ENCODE measurements at regions not wholly inside any gene's neighbourhood (a gene's known extent, or its start where the extent isn't known, plus 50 kb on each side); places are given as distances from the start of the nearest gene placed in this dataset.

- TF ChIP-seq ZNF76 (tag by site-specific recombination; IDR thresholded peaks at IDR 0.05; ENCODE audit: borderline replicate concordance, low read depth) (no peak), HOXD13 (CRISPR knock-in tag; IDR thresholded peaks at IDR 0.05; ENCODE audit: borderline replicate concordance) (no peak)
Measured at GRCh38 chr9:88723751-88724150, 188.8 kb downstream of the NXNL2 start (continued).

- ChIA-PET CTCF (no interaction called here), POLR2A (no interaction called here)
- no peak overlapping the region for H3K4me3 ChIP-seq (ENCODE audit: low read depth, low read length)
Measured at GRCh38 chr9:88724331-88724730, 189.4 kb downstream of the NXNL2 start.

More at GRCh38 chr9:88724331-88724730, 189.4 kb downstream of the NXNL2 start:
- no peaks in the 10 kb centered on the region for H3K9me3 ChIP-seq (ENCODE audit: control insufficient read depth, insufficient read depth, low read depth, low read length)
- TF ChIP-seq ZNF148 (tag by site-specific recombination; IDR thresholded peaks at IDR 0.05; ENCODE audit: borderline replicate concordance) (no peak), PATZ1 (tag by site-specific recombination; IDR thresholded peaks at IDR 0.05) (no peak), ZNF785 (tag by site-specific recombination; IDR thresholded peaks at IDR 0.05) (no peak), KLF17 (tag by site-specific recombination; IDR thresholded peaks at IDR 0.05) (no peak), ELK4 (IDR thresholded peaks at IDR 0.05; ENCODE audit: borderline replicate concordance, low read depth, low read length) (no peak), YY1 (tag by site-specific recombination; IDR thresholded peaks at IDR 0.05) (no peak), FEZF1 (tag by site-specific recombination; IDR thresholded peaks at IDR 0.05) (no peak), ZNF362 (tag by site-specific recombination; IDR thresholded peaks at IDR 0.05) (no peak), ZNF623 (tag by site-specific recombination; IDR thresholded peaks at IDR 0.05) (no peak), ZNF561 (tag by site-specific recombination; IDR thresholded peaks at IDR 0.05; ENCODE audit: borderline replicate concordance) (no peak), ZNF560 (tag by site-specific recombination; IDR thresholded peaks at IDR 0.05; ENCODE audit: borderline replicate concordance) (no peak), ZNF155 (tag by site-specific recombination; IDR thresholded peaks at IDR 0.05) (no peak), ZNF23 (tag by site-specific recombination; IDR thresholded peaks at IDR 0.05; ENCODE audit: borderline replicate concordance) (no peak), SCRT2 (tag by site-specific recombination; IDR thresholded peaks at IDR 0.05) (no peak), ZNF449 (tag by site-specific recombination; IDR thresholded peaks at IDR 0.05) (no peak), ZNF670 (tag by site-specific recombination; IDR thresholded peaks at IDR 0.05; ENCODE audit: low read depth) (no peak), ZNF639 (tag by site-specific recombination; IDR thresholded peaks at IDR 0.05) (no peak)
- no peaks in the 10 kb centered on the region for H3K36me3 ChIP-seq (ENCODE audit: control insufficient read depth in 2 of 2, insufficient read depth in 1 of 2, low read length in 2 of 2)
- H3K4me1 ChIP-seq (ENCODE audit: control insufficient read depth, insufficient read depth, low read length), result no peaks in the 10 kb centered on the region
- H3K27ac ChIP-seq (ENCODE audit: extremely low read depth, low read depth, low read length), result no peak overlapping the region
